ENCODE measurements at regions not wholly inside any gene's neighbourhood (a gene's known extent, or its start where the extent isn't known, plus 50 kb on each side); places are given as distances from the start of the nearest gene placed in this dataset.
"Not testable (repeated sequence)": the region's sequence is repeated elsewhere in the genome, so short reads cannot be mapped to it uniquely, and the experiment has no call there.

DNA sequence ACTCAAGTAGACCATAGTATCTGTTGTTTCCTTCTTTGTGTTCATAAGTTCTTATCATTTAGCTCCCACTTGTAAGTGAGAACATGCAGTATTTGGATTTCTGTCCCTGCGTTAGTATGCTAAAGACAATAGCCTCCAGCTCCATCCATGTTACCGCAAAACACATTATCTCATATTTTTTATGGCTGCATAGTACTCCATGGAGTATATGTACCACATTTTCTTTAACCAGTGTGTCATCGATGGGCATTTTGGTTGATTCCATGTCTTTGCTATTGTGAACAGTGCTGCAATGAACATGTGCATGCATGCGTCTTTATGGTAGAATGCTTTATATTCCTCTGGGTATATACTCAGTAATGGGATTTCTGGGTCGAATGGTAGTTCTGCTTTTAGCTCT, 148.1 kb upstream of the IRS2 start:
- not testable (repeated sequence) for FAIRE-seq

- FAIRE-seq: no peak
Observed at GRCh38 chr13:109933476-109933875, 147.1 kb upstream of the IRS2 start.

DNA sequence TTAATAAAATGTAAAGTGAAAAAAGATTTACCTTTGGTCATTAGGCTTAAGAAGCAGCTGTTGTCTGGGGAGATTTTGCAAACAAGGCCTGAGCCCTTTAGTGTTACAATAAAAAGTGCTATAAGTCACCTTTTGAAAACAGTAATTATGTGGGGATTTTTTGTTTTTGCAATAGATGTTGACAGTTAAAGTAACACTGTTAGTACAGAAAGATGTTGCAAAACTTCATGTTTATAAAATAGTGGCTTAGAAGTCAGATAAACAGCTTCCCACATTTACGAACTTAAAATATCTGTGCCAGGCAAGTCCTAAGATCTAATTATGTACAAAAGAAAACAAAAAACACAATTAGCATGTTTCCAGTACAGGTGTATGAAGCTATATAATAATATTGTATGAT, 138.0 kb upstream of the IRS2 start:
- FAIRE-seq: no peak

GRCh38 chr13:109922518-109922917, 136.1 kb upstream of the IRS2 start:
- no peak for FAIRE-seq

DNA sequence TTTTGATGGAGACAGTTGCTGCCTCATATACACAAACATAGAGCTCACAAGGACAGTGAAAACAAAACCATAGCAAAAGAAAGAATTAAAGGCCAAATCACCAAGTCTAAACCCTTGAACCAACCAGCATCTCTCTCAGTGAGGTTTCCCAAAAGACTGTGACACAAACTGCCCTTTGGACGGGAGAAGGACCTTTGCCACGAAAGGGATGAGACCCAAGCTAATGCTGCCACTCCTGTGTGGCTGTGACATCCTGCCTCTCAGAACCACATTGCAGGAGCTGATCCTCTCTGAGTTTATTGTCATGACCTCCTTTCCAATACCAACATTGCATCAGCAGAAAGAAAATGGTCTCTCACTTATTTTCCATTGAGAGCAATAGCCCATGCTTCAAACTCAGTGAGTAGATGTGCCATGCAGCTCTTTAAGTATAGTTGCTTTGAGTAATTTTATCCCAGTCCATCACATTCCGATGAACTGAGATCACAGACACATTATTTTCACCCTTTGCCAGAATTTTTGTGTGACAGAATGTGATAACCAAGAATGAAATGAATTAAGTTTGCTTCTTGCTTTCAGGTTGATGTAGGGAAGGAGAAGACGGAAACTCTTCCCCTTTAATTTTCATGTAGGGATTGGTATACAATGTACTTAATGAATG, 133.5 kb upstream of the IRS2 start:
- FAIRE-seq: no peak

- no peak for FAIRE-seq
Observed at GRCh38 chr13:109918179-109918711, 131.9 kb upstream of the IRS2 start.

DNA sequence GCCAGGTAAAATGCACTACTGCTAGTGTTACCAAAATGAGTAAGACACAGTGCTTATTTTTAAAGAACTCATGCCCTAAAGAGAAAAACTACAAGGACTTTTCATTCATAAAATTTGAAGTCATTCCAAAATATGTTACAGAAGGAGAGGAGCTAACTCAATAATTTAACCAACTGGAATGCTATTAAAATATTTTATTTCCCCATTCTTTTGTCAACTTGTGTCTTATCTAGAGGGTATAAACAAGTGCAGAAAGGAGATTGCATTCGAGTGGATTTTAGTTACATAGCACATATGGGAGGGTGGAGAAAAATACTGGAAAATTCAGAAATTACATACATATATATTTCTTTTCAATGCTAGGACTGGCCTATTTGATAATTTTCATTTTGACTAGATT, 131.0 kb upstream of the IRS2 start:
- FAIRE-seq: no peak

GRCh38 chr13:109913936-109914510, 127.6 kb upstream of the IRS2 start:
- FAIRE-seq: no peak

DNA sequence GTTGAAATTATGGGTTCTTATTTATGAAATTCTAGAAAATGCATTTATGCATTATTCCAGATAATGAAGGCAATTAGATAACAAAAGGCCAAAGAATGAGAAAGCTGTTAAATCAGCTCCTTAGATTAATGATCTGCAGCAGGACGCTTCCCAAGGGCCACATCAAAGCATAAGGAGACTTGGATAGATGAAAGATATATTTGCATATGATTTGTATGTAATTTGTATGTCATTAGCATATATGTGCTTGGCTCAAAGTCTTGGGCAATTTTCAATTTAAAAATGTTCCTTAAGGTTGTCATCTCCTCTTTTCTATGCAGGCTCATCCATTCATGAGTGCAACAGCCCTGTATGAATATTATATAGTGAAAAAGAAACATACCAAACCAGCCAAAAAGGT, 126.8 kb upstream of the IRS2 start:
- no peak for FAIRE-seq

DNA sequence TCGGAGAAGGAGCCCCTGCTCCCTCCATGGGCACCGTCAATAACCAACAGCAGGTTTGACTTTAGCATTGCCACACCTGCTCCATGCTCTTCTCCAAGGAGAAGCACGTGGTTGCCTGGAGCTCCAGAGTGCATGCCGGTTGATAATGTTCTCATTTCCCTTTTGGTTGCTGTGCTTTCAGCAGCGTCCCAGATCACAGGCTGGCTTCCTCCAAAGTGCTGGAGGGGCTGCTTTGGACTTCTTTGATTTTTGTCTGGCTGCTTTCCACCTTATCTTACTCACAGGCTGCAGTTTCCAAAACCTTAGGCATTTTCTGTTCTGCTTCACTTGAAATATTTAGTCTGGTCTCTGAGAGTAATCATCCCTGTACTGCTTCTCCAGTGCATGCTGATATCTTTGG, 123.8 kb upstream of the IRS2 start:
- no peak for FAIRE-seq

GRCh38 chr13:109906976-109907375, 120.6 kb upstream of the IRS2 start:
- FAIRE-seq: no peak

DNA sequence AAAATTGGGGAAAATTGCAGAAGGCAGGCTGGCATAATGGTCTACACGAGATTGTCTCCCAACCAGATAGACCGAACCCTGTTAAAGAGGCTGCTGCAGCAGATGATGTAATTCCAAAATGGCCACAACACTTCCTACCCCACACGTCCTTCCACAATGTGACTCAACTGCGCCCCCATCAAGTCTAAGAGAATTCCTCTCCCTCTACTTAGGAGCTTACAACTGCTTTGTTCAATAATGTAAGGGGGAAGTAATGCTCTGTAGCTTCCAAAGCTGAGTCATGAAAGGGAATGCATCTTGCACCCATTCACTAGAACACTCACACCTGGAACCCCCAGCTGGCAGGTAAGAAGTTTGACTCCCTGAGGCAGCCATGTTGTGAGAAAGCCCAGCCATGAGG, 117.8 kb upstream of the IRS2 start:
- FAIRE-seq: no peak

- no peak for FAIRE-seq
Observed at GRCh38 chr13:109900741-109901140, 114.4 kb upstream of the IRS2 start.

DNA sequence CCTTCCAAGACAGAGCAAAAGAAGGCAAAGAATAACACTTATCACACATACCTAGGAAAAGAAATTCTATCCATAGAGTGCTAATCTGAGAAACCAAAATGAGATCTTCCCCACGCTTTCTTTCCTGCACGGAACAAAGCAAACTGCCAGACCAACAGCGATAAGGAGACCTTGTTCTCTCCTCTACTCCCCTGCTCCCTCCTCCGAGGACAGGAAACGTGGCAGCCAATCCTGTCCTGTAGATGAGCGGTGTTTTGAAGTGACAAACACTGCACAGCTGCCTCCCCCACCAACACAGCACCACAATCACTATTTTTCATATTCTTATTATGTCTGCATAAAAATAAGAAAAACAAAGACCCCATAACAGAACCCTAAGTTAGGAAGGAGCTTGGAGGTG, 113.9 kb upstream of the IRS2 start:
- FAIRE-seq: no peak

DNA sequence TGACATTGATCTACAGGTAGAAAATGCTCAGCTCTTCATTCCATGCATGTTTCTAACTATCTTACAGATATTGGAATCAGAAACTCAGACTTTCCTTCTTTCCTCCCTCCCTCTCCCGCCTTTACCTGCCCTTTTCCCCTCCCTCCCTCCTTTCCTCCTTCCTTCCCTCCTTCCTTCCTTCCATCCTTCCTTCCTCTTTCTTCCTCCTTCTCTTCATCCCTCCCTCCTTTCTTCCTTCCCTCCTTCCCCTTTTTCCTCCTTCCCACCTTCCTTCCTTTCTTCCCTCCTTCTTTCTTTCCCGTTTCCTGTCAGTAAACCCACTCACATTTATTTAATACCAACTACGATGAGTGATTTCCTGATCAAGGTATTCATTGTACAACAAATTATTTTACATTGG, 113.4 kb upstream of the IRS2 start:
- no peak for FAIRE-seq

- no peak for FAIRE-seq
Observed at GRCh38 chr13:109899316-109899715, 112.9 kb upstream of the IRS2 start.

GRCh38 chr13:109897988-109898624, 111.7 kb upstream of the IRS2 start:
- no peak for FAIRE-seq

DNA sequence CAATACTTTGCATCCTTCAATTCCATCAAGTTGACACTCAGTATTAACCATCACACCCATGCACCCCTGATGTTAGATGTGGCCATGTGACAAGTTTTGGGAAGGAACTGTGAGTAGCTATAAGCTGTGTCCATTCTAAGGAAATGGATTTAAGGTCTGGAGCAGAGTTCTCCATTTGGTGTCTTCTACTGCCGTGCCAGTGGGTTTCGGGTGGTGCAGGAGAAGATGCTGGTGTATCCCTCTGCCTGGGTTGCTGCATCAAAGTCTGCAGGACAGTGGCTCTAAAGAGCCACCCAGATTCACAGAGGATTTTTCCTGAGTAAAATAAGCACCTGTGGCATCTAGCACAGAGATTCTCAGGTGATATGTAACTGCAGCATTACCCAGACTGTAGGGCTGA, 105.7 kb upstream of the IRS2 start:
- no peak for FAIRE-seq

DNA sequence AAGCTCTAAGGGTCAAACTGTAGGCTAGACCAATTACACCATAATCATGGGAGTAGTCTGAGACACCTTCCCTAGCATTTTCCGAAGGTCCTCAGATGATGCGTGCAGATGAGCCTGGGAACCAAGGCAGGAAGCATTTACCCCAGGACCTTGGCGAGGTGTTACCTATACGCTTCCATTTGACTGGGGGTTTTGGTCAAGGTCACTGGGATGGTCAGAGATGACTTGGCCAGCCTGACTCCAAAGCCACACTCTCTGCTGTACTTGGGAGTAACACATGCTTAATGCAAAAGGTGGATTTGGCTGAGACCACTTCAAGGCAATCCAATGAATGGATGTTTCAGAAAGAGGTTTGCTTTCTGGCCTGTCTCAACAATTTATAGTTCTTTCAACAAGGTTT, 98.9 kb upstream of the IRS2 start:
- FAIRE-seq: no peak

DNA sequence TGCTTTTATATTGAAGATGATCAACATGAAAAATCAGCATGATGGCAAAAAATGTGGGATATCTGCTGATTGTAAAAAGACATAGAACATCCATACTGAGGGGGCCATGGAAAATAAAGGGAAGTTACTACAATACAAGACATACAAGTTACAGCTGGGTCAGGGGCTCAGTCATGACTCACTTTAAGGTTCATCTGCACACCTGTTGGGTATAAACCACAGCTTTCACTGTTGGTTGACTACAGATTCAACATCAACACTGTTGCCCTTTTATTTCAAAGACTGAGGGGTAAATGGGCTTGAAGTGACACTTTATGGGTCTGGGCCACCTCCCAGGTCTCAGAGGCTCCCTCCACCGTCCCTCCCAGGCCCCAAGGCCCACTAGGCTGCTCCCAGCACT, 98.1 kb upstream of the IRS2 start:
- no peak for FAIRE-seq

- no peak for FAIRE-seq
Observed at GRCh38 chr13:109883181-109884180, 97.1 kb upstream of the IRS2 start.

- no peak for FAIRE-seq
Observed at GRCh38 chr13:109881961-109882558, 95.7 kb upstream of the IRS2 start.

GRCh38 chr13:109881347-109881725, 95.0 kb upstream of the IRS2 start:
- no peak for FAIRE-seq
